ENCODE measurements at regions not wholly inside any gene's neighbourhood (a gene's known extent, or its start where the extent isn't known, plus 50 kb on each side); places are given as distances from the start of the nearest gene placed in this dataset.

DNA sequence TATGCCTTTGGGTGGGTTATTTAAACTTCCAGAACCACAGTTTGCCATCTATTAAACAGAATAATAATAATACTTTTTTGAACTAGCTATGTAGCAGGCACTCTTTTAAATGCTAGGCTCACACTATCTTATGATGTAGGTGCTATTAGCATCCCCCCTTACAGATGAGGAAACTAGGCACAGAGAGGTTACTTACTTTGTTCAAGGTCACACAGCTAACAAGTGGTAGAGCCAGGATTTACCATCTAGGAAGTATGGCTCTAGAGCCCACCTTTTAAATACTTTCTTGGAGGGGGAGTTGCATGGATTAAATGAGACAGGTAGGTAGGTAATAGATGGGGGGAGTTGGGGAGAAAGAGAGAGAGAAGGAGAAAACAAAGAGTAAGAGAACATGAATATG is 95.3 kb upstream of the NR3C1 start:
- Histone ChIP-seq H3K36me3 (no peaks in the 10 kb centered on the region), H3K4me3 (no peak overlapping the region), H3K9ac (ENCODE audit: low read depth in 2 of 2, low read length in 2 of 2) (no peak overlapping the region), H3K9me3 (no peaks in the 10 kb centered on the region), H3K27me3 (no peaks in the 10 kb centered on the region), H3K27ac (no peak overlapping the region), H3K4me1 (no peaks in the 10 kb centered on the region)
- TF ChIP-seq, protein P1, sequence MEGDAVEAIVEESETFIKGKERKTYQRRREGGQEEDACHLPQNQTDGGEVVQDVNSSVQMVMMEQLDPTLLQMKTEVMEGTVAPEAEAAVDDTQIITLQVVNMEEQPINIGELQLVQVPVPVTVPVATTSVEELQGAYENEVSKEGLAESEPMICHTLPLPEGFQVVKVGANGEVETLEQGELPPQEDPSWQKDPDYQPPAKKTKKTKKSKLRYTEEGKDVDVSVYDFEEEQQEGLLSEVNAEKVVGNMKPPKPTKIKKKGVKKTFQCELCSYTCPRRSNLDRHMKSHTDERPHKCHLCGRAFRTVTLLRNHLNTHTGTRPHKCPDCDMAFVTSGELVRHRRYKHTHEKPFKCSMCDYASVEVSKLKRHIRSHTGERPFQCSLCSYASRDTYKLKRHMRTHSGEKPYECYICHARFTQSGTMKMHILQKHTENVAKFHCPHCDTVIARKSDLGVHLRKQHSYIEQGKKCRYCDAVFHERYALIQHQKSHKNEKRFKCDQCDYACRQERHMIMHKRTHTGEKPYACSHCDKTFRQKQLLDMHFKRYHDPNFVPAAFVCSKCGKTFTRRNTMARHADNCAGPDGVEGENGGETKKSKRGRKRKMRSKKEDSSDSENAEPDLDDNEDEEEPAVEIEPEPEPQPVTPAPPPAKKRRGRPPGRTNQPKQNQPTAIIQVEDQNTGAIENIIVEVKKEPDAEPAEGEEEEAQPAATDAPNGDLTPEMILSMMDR (IDR thresholded peaks at IDR 0.05) = no peak
- intact Hi-C loops (cut with DNase I) = no loop called here
- no peak for DNase-seq

DNA sequence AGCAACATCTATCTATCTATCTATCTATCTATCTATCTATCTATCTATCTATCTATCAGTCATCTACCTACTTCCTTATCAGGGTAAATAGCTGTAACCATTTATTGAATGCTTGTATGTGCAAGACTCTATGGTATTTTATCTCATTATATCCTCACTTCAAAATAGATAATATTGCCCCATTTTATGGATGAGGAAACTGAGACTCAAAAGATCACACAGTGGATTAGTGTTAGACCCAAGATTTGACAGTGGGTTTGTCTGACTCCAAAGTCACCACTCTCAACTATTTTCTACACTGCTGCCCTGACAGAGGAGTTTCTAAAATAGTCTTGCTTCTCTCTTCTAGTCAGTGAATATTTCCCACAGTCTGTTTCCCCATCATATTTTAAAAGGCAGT is 94.3 kb upstream of the NR3C1 start:
- intact Hi-C loops (cut with DNase I) = no loop called here
- no peak for DNase-seq
- no peaks in the 10 kb centered on the region for H3K4me1 ChIP-seq
- TF ChIP-seq, protein P1 (IDR thresholded peaks at IDR 0.05) = no peak
- H3K9me3 ChIP-seq = no peaks in the 10 kb centered on the region
- H3K27ac ChIP-seq = no peak overlapping the region
- no peak overlapping the region for H3K4me3 ChIP-seq
- no peaks in the 10 kb centered on the region for H3K27me3 ChIP-seq
- no peak overlapping the region for H3K9ac ChIP-seq (ENCODE audit: low read depth in 2 of 2, low read length in 2 of 2)
- no peaks in the 10 kb centered on the region for H3K36me3 ChIP-seq

DNA sequence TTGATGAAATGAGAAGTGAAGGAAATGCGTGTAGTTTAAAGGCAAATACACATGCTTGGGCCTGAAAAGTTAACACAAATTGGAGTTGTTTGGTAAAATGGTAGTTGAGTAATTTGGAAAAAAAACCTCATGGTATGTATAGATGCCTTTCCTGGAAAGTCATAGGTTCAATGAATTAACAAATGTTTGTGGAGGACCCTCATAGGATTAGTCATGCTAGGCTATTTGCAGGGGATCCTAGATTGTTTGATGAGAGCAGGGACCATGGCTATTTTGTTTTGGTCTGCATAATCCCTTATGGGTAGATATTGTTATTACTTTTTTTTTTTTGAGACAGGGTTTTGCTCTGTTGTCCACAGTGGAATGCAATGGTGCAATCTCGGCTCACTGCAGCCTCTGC is 93.5 kb upstream of the NR3C1 start:
- Histone ChIP-seq H3K27me3 (no peaks in the 10 kb centered on the region), H3K9ac (ENCODE audit: low read depth in 2 of 2, low read length in 2 of 2) (no peak overlapping the region), H3K4me3 (no peak overlapping the region), H3K4me1 (no peaks in the 10 kb centered on the region), H3K9me3 (no peaks in the 10 kb centered on the region), H3K27ac (no peak overlapping the region), H3K36me3 (no peaks in the 10 kb centered on the region)
- DNase-seq = no peak
- TF ChIP-seq, protein P1 (IDR thresholded peaks at IDR 0.05) = no peak
- intact Hi-C loops (cut with DNase I) = no loop called here

DNA sequence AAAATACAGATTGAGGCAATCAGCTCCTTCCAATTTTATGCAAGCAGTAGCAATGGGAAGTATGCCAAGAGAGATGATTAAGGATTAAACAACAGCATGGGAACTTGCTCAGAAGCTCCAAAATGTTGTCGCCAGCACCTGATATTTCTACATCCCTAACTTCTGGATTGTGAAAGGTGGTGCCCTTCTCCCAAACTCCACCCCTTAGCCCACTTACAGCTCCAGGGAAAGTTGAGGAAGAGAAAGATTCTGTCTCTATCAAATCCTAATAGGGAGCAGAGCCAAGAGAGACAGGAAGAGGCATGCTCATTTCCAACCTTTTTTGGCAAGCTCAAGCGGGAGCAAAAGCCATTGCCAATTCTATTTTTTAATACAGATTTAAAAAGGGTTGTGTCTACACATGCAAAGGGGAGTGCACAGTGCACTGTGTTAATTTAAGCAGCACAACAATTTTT is 92.4 kb upstream of the NR3C1 start:
- intact Hi-C loops (cut with DNase I) = no loop called here
- Histone ChIP-seq H3K9ac (ENCODE audit: low read depth in 2 of 2, low read length in 2 of 2) (no peak overlapping the region), H3K27ac (no peak overlapping the region), H3K4me3 (no peak overlapping the region), H3K4me1 (no peaks in the 10 kb centered on the region), H3K9me3 (no peaks in the 10 kb centered on the region), H3K36me3 (no peaks in the 10 kb centered on the region), H3K27me3 (no peaks in the 10 kb centered on the region)
- TF ChIP-seq, protein P1 (IDR thresholded peaks at IDR 0.05) = no peak
- no peak for DNase-seq

DNA sequence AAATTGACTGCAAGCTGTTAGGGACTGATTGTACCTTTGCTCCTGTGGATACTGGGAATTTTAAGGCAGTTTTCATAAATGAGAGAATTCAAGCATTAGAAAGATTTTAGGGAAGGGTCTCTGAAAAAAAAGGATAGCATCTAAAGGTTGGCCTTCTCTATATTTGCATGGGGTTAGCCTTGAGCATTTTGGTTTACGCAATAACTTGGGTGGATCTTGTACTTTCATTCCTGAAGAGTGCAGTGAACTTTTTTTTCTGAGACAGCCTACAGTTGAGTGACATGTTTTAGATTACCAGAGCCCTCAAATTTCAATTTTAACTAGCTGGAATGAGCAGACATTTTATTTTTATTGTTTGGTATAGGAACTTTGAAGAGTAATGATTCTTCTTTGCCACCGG is 91.6 kb upstream of the NR3C1 start:
- H3K9me3 ChIP-seq = no peaks in the 10 kb centered on the region
- intact Hi-C loops (cut with DNase I) = no loop called here
- no peak overlapping the region for H3K9ac ChIP-seq (ENCODE audit: low read depth in 2 of 2, low read length in 2 of 2)
- no peaks in the 10 kb centered on the region for H3K4me1 ChIP-seq
- H3K27me3 ChIP-seq = no peaks in the 10 kb centered on the region
- no peaks in the 10 kb centered on the region for H3K36me3 ChIP-seq
- TF ChIP-seq, protein P1 (IDR thresholded peaks at IDR 0.05) = no peak
- H3K27ac ChIP-seq = no peak overlapping the region
- no peak for DNase-seq
- no peak overlapping the region for H3K4me3 ChIP-seq

DNA sequence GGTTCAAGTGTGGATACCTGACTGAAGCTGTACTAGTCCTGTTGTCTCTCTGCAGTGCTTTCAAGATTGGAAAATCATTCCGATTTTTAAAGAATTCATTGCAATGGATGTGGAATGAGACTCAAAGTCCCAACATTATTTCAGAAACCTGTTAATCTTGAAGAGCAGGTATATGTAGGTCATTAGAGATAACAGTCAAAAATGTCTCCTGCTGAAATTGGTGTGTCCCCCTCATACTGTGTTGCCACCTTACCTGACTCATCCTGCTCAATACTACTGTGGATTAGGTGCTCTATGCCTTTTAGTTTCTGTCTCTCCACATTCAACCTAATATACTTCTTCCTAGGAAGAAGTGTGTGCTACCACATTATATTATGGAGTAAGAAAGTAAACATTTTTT is 91.1 kb upstream of the NR3C1 start:
- no peaks in the 10 kb centered on the region for H3K4me1 ChIP-seq
- DNase-seq = no peak
- TF ChIP-seq, protein P1 (IDR thresholded peaks at IDR 0.05) = no peak
- no peaks in the 10 kb centered on the region for H3K36me3 ChIP-seq
- H3K9me3 ChIP-seq = no peaks in the 10 kb centered on the region
- intact Hi-C loops (cut with DNase I) = no loop called here
- H3K27ac ChIP-seq = no peak overlapping the region
- no peak overlapping the region for H3K4me3 ChIP-seq
- no peaks in the 10 kb centered on the region for H3K27me3 ChIP-seq
- H3K9ac ChIP-seq (ENCODE audit: low read depth in 2 of 2, low read length in 2 of 2) = no peak overlapping the region

Measured in colonic mucosa (tissue), 4 donors.